ENCODE measurements at regions not wholly inside any gene's neighbourhood (a gene's known extent, or its start where the extent isn't known, plus 50 kb on each side); places are given as distances from the start of the nearest gene placed in this dataset.

DNA sequence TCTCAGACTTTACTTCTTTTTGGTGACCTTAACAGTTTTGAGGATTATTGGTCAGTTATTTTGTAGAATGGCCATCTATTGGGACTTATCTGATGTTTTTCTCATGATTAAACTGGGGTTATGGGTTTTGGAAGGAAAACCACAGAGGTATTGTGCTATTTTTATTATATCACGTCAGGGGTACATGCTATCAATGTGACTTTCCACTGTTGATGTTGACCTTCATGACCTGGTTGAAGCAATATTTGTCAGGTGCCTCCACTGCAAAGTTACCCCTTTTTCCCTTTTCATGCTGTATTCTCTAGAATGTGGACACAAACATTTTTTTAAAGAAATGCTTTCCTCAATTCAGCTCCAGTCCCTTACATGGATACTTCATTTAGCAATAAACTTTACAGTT, 152.8 kb upstream of the TSLP start (continued):
- TF ChIP-seq TSHZ2 (CRISPR knock-in tag; IDR thresholded peaks at IDR 0.05) (no peak), TCF4 (CRISPR knock-in tag; IDR thresholded peaks at IDR 0.05; ENCODE audit: borderline replicate concordance) (no peak)

- TF ChIP-seq ARNTL (CRISPR knock-in tag; IDR thresholded peaks at IDR 0.05; ENCODE audit: borderline replicate concordance, low read depth) = no peak
- no peak for TF ChIP-seq TSHZ2 (CRISPR knock-in tag; IDR thresholded peaks at IDR 0.05)
- no peak for TF ChIP-seq ZFP30 (CRISPR knock-in tag; IDR thresholded peaks at IDR 0.05)
- no peak for TF ChIP-seq ESRRG (CRISPR knock-in tag; IDR thresholded peaks at IDR 0.05)
- no peak for TF ChIP-seq PPARA (CRISPR knock-in tag; IDR thresholded peaks at IDR 0.05; ENCODE audit: borderline replicate concordance)
- no peak for TF ChIP-seq ZC3H10 (CRISPR knock-in tag; IDR thresholded peaks at IDR 0.05)
- no peak for TF ChIP-seq ZNF70 (CRISPR knock-in tag; IDR thresholded peaks at IDR 0.05)
- TF ChIP-seq CREB5 (CRISPR knock-in tag; IDR thresholded peaks at IDR 0.05; ENCODE audit: low read depth) = no peak
- no peak for TF ChIP-seq OSR1 (CRISPR knock-in tag; IDR thresholded peaks at IDR 0.05)
- no peak for TF ChIP-seq TCF4 (CRISPR knock-in tag; IDR thresholded peaks at IDR 0.05; ENCODE audit: borderline replicate concordance)
- no peak for TF ChIP-seq ISL1 (CRISPR knock-in tag; IDR thresholded peaks at IDR 0.05)
- no peak for TF ChIP-seq BACH2 (CRISPR knock-in tag; IDR thresholded peaks at IDR 0.05; ENCODE audit: borderline replicate concordance)
- TF ChIP-seq CSDC2 (CRISPR knock-in tag; IDR thresholded peaks at IDR 0.05) = no peak
- TF ChIP-seq, protein P1, sequence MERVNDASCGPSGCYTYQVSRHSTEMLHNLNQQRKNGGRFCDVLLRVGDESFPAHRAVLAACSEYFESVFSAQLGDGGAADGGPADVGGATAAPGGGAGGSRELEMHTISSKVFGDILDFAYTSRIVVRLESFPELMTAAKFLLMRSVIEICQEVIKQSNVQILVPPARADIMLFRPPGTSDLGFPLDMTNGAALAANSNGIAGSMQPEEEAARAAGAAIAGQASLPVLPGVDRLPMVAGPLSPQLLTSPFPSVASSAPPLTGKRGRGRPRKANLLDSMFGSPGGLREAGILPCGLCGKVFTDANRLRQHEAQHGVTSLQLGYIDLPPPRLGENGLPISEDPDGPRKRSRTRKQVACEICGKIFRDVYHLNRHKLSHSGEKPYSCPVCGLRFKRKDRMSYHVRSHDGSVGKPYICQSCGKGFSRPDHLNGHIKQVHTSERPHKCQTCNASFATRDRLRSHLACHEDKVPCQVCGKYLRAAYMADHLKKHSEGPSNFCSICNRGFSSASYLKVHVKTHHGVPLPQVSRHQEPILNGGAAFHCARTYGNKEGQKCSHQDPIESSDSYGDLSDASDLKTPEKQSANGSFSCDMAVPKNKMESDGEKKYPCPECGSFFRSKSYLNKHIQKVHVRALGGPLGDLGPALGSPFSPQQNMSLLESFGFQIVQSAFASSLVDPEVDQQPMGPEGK (CRISPR knock-in tag; IDR thresholded peaks at IDR 0.05; ENCODE audit: borderline replicate concordance) = no peak
- TF ChIP-seq SNAI2 (CRISPR knock-in tag; IDR thresholded peaks at IDR 0.05) = no peak
- TF ChIP-seq ZNF8 (CRISPR knock-in tag; IDR thresholded peaks at IDR 0.05) = no peak
- TF ChIP-seq ZFP3 (CRISPR knock-in tag; IDR thresholded peaks at IDR 0.05) = no peak
- TF ChIP-seq TOX (CRISPR knock-in tag; IDR thresholded peaks at IDR 0.05; ENCODE audit: borderline replicate concordance) = no peak
- no peak for ATAC-seq
These were observed 147.5 kb upstream of the TSLP start for GRCh38 chr5:110923971-110924370.

GRCh38 chr5:110925398-110925797, 146.1 kb upstream of the TSLP start:
- ATAC-seq = no peak
- TF ChIP-seq TCF4 (CRISPR knock-in tag; IDR thresholded peaks at IDR 0.05; ENCODE audit: borderline replicate concordance) (no peak), SNAI2 (CRISPR knock-in tag; IDR thresholded peaks at IDR 0.05) (no peak), ISL1 (CRISPR knock-in tag; IDR thresholded peaks at IDR 0.05) (no peak), GLIS3 (CRISPR knock-in tag; IDR thresholded peaks at IDR 0.05) (no peak), ZNF70 (CRISPR knock-in tag; IDR thresholded peaks at IDR 0.05) (no peak), ZNF565 (CRISPR knock-in tag; conservative IDR thresholded peaks at IDR 0.05; ENCODE audit: low read depth) (no peak), OSR1 (CRISPR knock-in tag; IDR thresholded peaks at IDR 0.05) (no peak), TOX (CRISPR knock-in tag; IDR thresholded peaks at IDR 0.05; ENCODE audit: borderline replicate concordance) (no peak), ARNTL (CRISPR knock-in tag; IDR thresholded peaks at IDR 0.05; ENCODE audit: borderline replicate concordance, low read depth) (no peak), ZFP3 (CRISPR knock-in tag; IDR thresholded peaks at IDR 0.05) (no peak), PPARA (CRISPR knock-in tag; IDR thresholded peaks at IDR 0.05; ENCODE audit: borderline replicate concordance) (no peak), RARB (CRISPR knock-in tag; IDR thresholded peaks at IDR 0.05) (no peak), CSDC2 (CRISPR knock-in tag; IDR thresholded peaks at IDR 0.05) (no peak), CREB5 (CRISPR knock-in tag; IDR thresholded peaks at IDR 0.05; ENCODE audit: low read depth) (no peak)
- TF ChIP-seq, protein P1 (CRISPR knock-in tag; IDR thresholded peaks at IDR 0.05; ENCODE audit: borderline replicate concordance) = no peak

Data from SK-N-SH treated with all-trans-retinoic acid at 6 μM for 48 hours (cell line).